ENCODE measurements at regions not wholly inside any gene's neighbourhood (a gene's known extent, or its start where the extent isn't known, plus 50 kb on each side); places are given as distances from the start of the nearest gene placed in this dataset.

- peak; percentile 19 for TF ChIP-seq CTCF (conservative IDR thresholded peaks at IDR 0.05; ENCODE audit: low read depth, low read length)
- no peak overlapping the region for H3K4me3 ChIP-seq (ENCODE audit: low read depth, low read length)
- DNase-seq (ENCODE audit: low read depth) = no peak
Observed at GRCh38 chr1:69073176-69073575, 494.5 kb upstream of the LRRC7 start.

- no peak for TF ChIP-seq CTCF (conservative IDR thresholded peaks at IDR 0.05; ENCODE audit: low read depth, low read length)
- no peak overlapping the region for H3K4me3 ChIP-seq (ENCODE audit: low read depth, low read length)
- no peak for DNase-seq (ENCODE audit: low read depth)
Observed at GRCh38 chr1:69076631-69077030, 491.1 kb upstream of the LRRC7 start.

GRCh38 chr1:69077198-69077597, 490.5 kb upstream of the LRRC7 start:
- no peak overlapping the region for H3K4me3 ChIP-seq (ENCODE audit: low read depth, low read length)
- TF ChIP-seq CTCF (conservative IDR thresholded peaks at IDR 0.05; ENCODE audit: low read depth, low read length) = no peak
- DNase-seq (ENCODE audit: low read depth) = no peak

- no peak for TF ChIP-seq CTCF (conservative IDR thresholded peaks at IDR 0.05; ENCODE audit: low read depth, low read length)
- no peak for DNase-seq (ENCODE audit: low read depth)
- no peak overlapping the region for H3K4me3 ChIP-seq (ENCODE audit: low read depth, low read length)
Observed at GRCh38 chr1:69077633-69078032, 490.1 kb upstream of the LRRC7 start.

GRCh38 chr1:69081668-69082067, 486.1 kb upstream of the LRRC7 start:
- H3K4me3 ChIP-seq (ENCODE audit: low read depth, low read length) = no peak overlapping the region
- TF ChIP-seq CTCF (conservative IDR thresholded peaks at IDR 0.05; ENCODE audit: low read depth, low read length) = no peak

GRCh38 chr1:69082312-69082711, 485.4 kb upstream of the LRRC7 start:
- DNase-seq (ENCODE audit: low read depth) = no peak
- TF ChIP-seq CTCF (conservative IDR thresholded peaks at IDR 0.05; ENCODE audit: low read depth, low read length) = no peak
- H3K4me3 ChIP-seq (ENCODE audit: low read depth, low read length) = no peak overlapping the region

More at GRCh38 chr1:69081668-69082067, 486.1 kb upstream of the LRRC7 start:
- no peak for DNase-seq (ENCODE audit: low read depth)

GRCh38 chr1:69086148-69086547, 481.6 kb upstream of the LRRC7 start:
- H3K4me3 ChIP-seq (ENCODE audit: low read depth, low read length) = no peak overlapping the region
- DNase-seq (ENCODE audit: low read depth) = no peak
- no peak for TF ChIP-seq CTCF (conservative IDR thresholded peaks at IDR 0.05; ENCODE audit: low read depth, low read length)
